A673 (cell line): ENCODE measurements at regions not wholly inside any gene's neighbourhood (a gene's known extent, or its start where the extent isn't known, plus 50 kb on each side); places are given as distances from the start of the nearest gene placed in this dataset.

Experiments used
- BruUV-seq: library from RNA; stranded (reverse); fragments of 400-500 nt; replicated peaks from 2 replicates; lab custom pipeline; 2021; lab: Mats Ljungman, UMichigan
- CTCF ChIA-PET: fragments of 300-600 bp; sonication (Branson Sonifier 250); formaldehyde crosslinking; loops from one replicate; lab custom pipeline; 2022; ENCODE audit warnings: antibody characterized with exemption; lab: Charles Lee
- POLR2A ChIA-PET: fragments of 300-600 bp; sonication (Branson Sonifier 250); formaldehyde crosslinking; loops from one replicate; lab custom pipeline; 2022; ENCODE audit warnings: antibody characterized with exemption; ENCODE audit not compliant: low non-redundant PET; lab: Charles Lee
- DNase-seq: peaks from one replicate; pipeline ENCODE4 v3.0.0-alpha.2; 2015; ENCODE audit warnings: low spot score
- H3K27ac ChIP-seq: fragments of 200-600 bp; sonication (generic); 2 replicates; pipeline ENCODE4 v1.5.1; 2016; ENCODE audit warnings: mixed run types, low read depth, mild to moderate bottlenecking, mixed read lengths, antibody characterized with exemption, low read length; ENCODE audit not compliant: poor library complexity, severe bottlenecking
- H3K27me3 ChIP-seq: fragments of 200-600 bp; sonication (generic); replicated peaks from 2 replicates; pipeline ENCODE4 v1.6.1; 2017; ENCODE audit warnings: mixed run types, low read depth, mild to moderate bottlenecking, mixed read lengths, antibody characterized with exemption, low read length; ENCODE audit not compliant: insufficient read depth, poor library complexity
- H3K36me3 ChIP-seq: fragments of 200-600 bp; sonication (generic); 2 replicates; pipeline ENCODE4 v1.6.1; 2016; ENCODE audit warnings: mixed run types, mild to moderate bottlenecking, mixed read lengths, antibody characterized with exemption, low read length; ENCODE audit not compliant: insufficient read depth, poor library complexity, severe bottlenecking
- H3K4me1 ChIP-seq: fragments of 200-600 bp; sonication (generic); 2 replicates; pipeline ENCODE4 v1.6.1; 2017; ENCODE audit warnings: mixed run types, mild to moderate bottlenecking, mixed read lengths, antibody characterized with exemption, low read length; ENCODE audit not compliant: insufficient read depth, poor library complexity, severe bottlenecking
- H3K4me3 ChIP-seq: fragments of 200-600 bp; sonication (generic); 2 replicates; pipeline ENCODE4 v1.5.1; 2016; ENCODE audit warnings: low read depth, mixed run types, mild to moderate bottlenecking, mixed read lengths, low read length; ENCODE audit not compliant: poor library complexity, severe bottlenecking
- H3K9me3 ChIP-seq: fragments of 200-600 bp; sonication (generic); 2 replicates; pipeline ENCODE4 v1.6.1; 2016; ENCODE audit warnings: mixed run types, low read depth, mild to moderate bottlenecking, mixed read lengths, antibody characterized with exemption, low read length; ENCODE audit not compliant: poor library complexity, severe bottlenecking
- EZH2 ChIP-seq: fragments of 200-600 bp; sonication (generic); IDR thresholded peaks from 2 replicates; pipeline ENCODE4 v1.6.1; 2017; ENCODE audit warnings: borderline replicate concordance, low read depth, mild to moderate bottlenecking, mixed read lengths, antibody characterized with exemption, low read length; ENCODE audit not compliant: poor library complexity, severe bottlenecking
- intact Hi-C: fragments of 100-400 bp; cut with micrococcal nuclease; formaldehyde crosslinking; loops from one replicate; pipeline ENCODE4 v1.10.0; 2022; ENCODE audit not compliant: unreplicated experiment
- TF ChIP-seq, protein P1 (sequence below): fragments of 300-800, 200-600 bp; sonication (generic); conservative IDR thresholded peaks from 2 replicates; pipeline ENCODE4 v1.5.1; 2017; ENCODE audit warnings: low read depth, mild to moderate bottlenecking, antibody characterized with exemption, low read length, moderate library complexity, mixed read lengths

DNA sequence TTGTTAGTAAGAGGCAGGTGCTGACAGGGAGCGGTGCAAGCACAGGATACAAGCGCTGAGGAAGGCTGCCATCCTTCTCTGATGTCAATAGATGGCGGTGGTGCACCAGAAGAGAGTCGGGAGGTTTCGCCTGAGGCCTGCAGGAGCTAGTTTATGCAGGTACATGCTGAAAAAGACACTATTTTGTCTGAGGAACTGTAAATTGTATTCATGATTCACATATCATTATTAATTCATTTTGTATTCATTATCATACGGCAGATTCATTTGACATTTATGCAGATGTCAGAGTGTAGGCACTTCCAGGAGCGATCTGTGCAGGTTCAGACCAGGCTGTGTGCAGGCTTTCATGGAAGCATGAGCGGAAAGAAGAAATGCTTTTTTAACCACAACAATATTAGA lies 824.0 kb downstream of the STIM2 start:
- no peaks in the 10 kb centered on the region for H3K36me3 ChIP-seq
- POLR2A ChIA-PET: no interaction called here
- no peaks in the 10 kb centered on the region for H3K27me3 ChIP-seq
- no peaks in the 10 kb centered on the region for H3K9me3 ChIP-seq
- CTCF ChIA-PET: interaction anchor here (0.6 kb wide), 1 partner anchor 637 kb away, joined by 3 read pairs; no protein-coding TSS in a partner anchor
- H3K27ac ChIP-seq: no peak overlapping the region
- H3K4me1 ChIP-seq: peaks cover 12% of the 10 kb centered on the region
- intact Hi-C loops: no loop called here
- DNase-seq: peak; percentile 79
- BruUV-seq: no TSS peak
- no peak overlapping the region for H3K4me3 ChIP-seq
- TF ChIP-seq EZH2: no peak
- TF ChIP-seq, protein P1, sequence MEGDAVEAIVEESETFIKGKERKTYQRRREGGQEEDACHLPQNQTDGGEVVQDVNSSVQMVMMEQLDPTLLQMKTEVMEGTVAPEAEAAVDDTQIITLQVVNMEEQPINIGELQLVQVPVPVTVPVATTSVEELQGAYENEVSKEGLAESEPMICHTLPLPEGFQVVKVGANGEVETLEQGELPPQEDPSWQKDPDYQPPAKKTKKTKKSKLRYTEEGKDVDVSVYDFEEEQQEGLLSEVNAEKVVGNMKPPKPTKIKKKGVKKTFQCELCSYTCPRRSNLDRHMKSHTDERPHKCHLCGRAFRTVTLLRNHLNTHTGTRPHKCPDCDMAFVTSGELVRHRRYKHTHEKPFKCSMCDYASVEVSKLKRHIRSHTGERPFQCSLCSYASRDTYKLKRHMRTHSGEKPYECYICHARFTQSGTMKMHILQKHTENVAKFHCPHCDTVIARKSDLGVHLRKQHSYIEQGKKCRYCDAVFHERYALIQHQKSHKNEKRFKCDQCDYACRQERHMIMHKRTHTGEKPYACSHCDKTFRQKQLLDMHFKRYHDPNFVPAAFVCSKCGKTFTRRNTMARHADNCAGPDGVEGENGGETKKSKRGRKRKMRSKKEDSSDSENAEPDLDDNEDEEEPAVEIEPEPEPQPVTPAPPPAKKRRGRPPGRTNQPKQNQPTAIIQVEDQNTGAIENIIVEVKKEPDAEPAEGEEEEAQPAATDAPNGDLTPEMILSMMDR: peak; percentile 84

DNA sequence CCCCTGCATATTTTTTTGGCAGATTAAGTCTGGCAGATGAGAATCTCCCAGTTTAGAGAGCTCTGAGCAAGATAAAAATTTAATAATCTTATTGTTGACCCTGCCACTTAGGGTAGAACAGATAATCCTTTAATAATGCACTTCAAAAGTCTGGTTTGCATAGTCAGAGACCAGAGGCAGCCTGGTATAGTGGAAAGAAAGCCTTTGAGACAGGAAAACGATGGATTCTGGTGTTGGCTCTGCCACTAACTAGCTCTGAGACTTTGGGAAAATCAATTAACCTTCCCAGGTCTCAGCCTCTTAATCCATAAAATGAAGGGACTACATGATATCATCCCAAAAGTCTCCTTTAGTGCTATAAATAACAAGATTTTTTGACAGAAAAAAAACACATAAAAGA lies 824.5 kb downstream of the STIM2 start:
- no peak for TF ChIP-seq EZH2
- TF ChIP-seq, protein P1: no peak
- H3K36me3 ChIP-seq: no peaks in the 10 kb centered on the region
- H3K27ac ChIP-seq: no peak overlapping the region
- intact Hi-C loops: no loop called here
- H3K9me3 ChIP-seq: no peaks in the 10 kb centered on the region
- DNase-seq: no peak
- BruUV-seq: no TSS peak
- ChIA-PET POLR2A (no interaction called here), CTCF (interaction anchor here (0.6 kb wide), 1 partner anchor 637 kb away, joined by 3 read pairs; no protein-coding TSS in a partner anchor)
- peaks cover 12% of the 10 kb centered on the region for H3K4me1 ChIP-seq
- H3K4me3 ChIP-seq: no peak overlapping the region
- no peaks in the 10 kb centered on the region for H3K27me3 ChIP-seq

- no peaks in the 10 kb centered on the region for H3K36me3 ChIP-seq
- TF ChIP-seq, protein P1: no peak
- TF ChIP-seq EZH2: no peak
- no peak for DNase-seq
- intact Hi-C loops: no loop called here
- no peak overlapping the region for H3K27ac ChIP-seq
- no peaks in the 10 kb centered on the region for H3K27me3 ChIP-seq
- H3K4me3 ChIP-seq: no peak overlapping the region
- ChIA-PET CTCF (no interaction called here), POLR2A (no interaction called here)
- BruUV-seq: no TSS peak
- H3K9me3 ChIP-seq: no peaks in the 10 kb centered on the region
- peaks cover 12% of the 10 kb centered on the region for H3K4me1 ChIP-seq
Observed at GRCh38 chr4:27685947-27686346, 825.3 kb downstream of the STIM2 start.
